Mesendoderm (in vitro differentiated cells): ENCODE measurements at regions not wholly inside any gene's neighbourhood (a gene's known extent, or its start where the extent isn't known, plus 50 kb on each side); places are given as distances from the start of the nearest gene placed in this dataset.
A peak's percentile ranks its signal among the peaks of the same experiment; 100 is the strongest.
"Not testable (repeated sequence)": the region's sequence is repeated elsewhere in the genome, so short reads cannot be mapped to it uniquely, and the experiment has no call there.

Experiments
- DNase-seq: peaks from one replicate; pipeline ENCODE4 v3.0.0; 2013
- H2AK5ac ChIP-seq: 2 replicates; pipeline ENCODE4 v1.6.1; 2013; ENCODE audit warnings: low read length, inconsistent platforms
- H2BK120ac ChIP-seq: 2 replicates; pipeline ENCODE4 v1.6.1; 2013; ENCODE audit warnings: low read depth, mild to moderate bottlenecking, low read length, moderate library complexity, mixed read lengths
- H2BK15ac ChIP-seq: replicated peaks from 2 replicates; pipeline ENCODE4 v1.6.1; 2013; ENCODE audit warnings: low read depth, mild to moderate bottlenecking, moderate library complexity
- H2BK5ac ChIP-seq: 2 replicates; pipeline ENCODE4 v1.6.1; 2013; ENCODE audit warnings: low read length, inconsistent platforms
- H3K18ac ChIP-seq: 2 replicates; pipeline ENCODE4 v1.6.1; 2013; ENCODE audit warnings: mild to moderate bottlenecking, low read length, mixed read lengths
- H3K23ac ChIP-seq: one replicate; pipeline ENCODE4 v1.6.1; 2013; ENCODE audit warnings: low read length
- H3K27ac ChIP-seq: 2 replicates; pipeline ENCODE4 v1.5.1; 2013; ENCODE audit warnings: low read depth, mild to moderate bottlenecking, inconsistent platforms, low read length, moderate library complexity
- H3K27me3 ChIP-seq: 2 replicates; pipeline ENCODE4 v1.6.1; 2013; ENCODE audit warnings: low read length, control low read depth, mild to moderate bottlenecking, inconsistent platforms; ENCODE audit not compliant: insufficient read depth, poor library complexity
- H3K36me3 ChIP-seq: 2 replicates; pipeline ENCODE4 v1.6.1; 2013; ENCODE audit warnings: low read length, inconsistent platforms; ENCODE audit not compliant: control insufficient read depth, insufficient read depth
- H3K4ac ChIP-seq: one replicate; pipeline ENCODE4 v1.6.1; 2013; ENCODE audit warnings: low read depth, mild to moderate bottlenecking, low read length, moderate library complexity
- H3K4me1 ChIP-seq: 2 replicates; pipeline ENCODE4 v1.6.1; 2013; ENCODE audit warnings: low read depth, low read length, inconsistent platforms; ENCODE audit not compliant: control insufficient read depth
- H3K4me2 ChIP-seq: 2 replicates; pipeline ENCODE4 v1.6.1; 2013; ENCODE audit warnings: low read length
- H3K4me3 ChIP-seq: 2 replicates; pipeline ENCODE4 v1.5.1; 2013; ENCODE audit warnings: mild to moderate bottlenecking, low read length
- H3K56ac ChIP-seq: one replicate; pipeline ENCODE4 v1.6.1; 2013; ENCODE audit warnings: low read length
- H3K79me1 ChIP-seq: 2 replicates; pipeline ENCODE4 v1.6.1; 2013; ENCODE audit warnings: low read length, inconsistent platforms
- H3K79me2 ChIP-seq: 2 replicates; pipeline ENCODE4 v1.6.1; 2013; ENCODE audit warnings: mild to moderate bottlenecking, low read length; ENCODE audit not compliant: control insufficient read depth, insufficient read depth
- H3K9ac ChIP-seq: 2 replicates; pipeline ENCODE4 v1.6.1; 2013; ENCODE audit warnings: low read length, inconsistent platforms
- H4K5ac ChIP-seq: one replicate; pipeline ENCODE4 v1.6.1; 2013; ENCODE audit warnings: low read length
- H4K8ac ChIP-seq: one replicate; pipeline ENCODE4 v1.6.1; 2013; ENCODE audit warnings: low read depth, mild to moderate bottlenecking, control low read depth, low read length, moderate library complexity
- WGBS: extraction: QIAGEN DNeasy Blood & Tissue Kit; methylation state at CpG from one replicate; pipeline ENCODE4 v1.1.7; 2013; ENCODE audit warnings: low lambda C conversion rate, missing lambda C conversion rate; ENCODE audit not compliant: insufficient coverage; ENCODE audit errors: extremely low coverage; 5-methylcytosine and 5-hydroxymethylcytosine counted together

DNA sequence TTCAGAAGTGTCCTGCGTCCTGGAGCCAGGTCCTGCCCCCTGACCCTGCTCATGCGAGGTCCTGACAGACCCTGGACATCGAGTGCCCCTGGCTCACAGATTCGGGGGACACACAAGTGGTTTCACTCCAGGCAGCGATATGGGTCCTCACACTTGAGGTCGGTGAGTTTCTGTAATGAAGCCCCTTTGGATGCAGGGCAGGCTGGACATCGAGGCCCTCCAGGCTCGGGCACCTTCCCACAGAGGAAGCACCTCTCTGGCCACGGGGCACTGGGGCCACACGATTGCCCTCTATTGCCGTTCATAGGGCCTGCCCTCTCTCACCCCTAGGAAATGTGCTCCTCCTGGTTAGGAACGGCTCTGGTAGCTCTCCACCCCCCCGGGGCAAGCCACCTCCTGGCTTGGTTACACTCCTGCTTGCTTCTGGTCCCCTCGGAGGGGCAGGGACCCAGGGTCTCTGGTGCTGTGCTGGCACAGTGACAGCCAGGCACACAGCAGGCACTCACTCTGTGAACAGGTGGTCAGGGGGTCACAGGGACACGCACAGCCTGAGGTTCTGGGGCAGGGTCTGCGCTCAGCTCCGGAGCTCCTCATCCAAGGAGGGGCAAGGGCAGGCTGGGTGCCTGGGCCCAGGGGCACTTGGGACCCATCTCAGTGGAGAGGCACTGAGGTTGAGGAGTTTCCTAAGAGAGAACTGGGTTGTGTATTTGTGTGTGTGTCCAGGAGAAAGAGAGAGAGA, 907.7 kb downstream of the BRD1 start:
- H3K36me3 ChIP-seq = no peaks in the 10 kb centered on the region
- no peak overlapping the region for H2BK120ac ChIP-seq
- DNase-seq = no peak
- H3K27ac ChIP-seq = no peak overlapping the region
- no peak overlapping the region for H3K4me2 ChIP-seq
- H2BK5ac ChIP-seq = no peak overlapping the region
- no peak overlapping the region for H3K4me3 ChIP-seq
- H3K4me1 ChIP-seq = no peaks in the 10 kb centered on the region
- H3K56ac ChIP-seq = peak overlapping the region; percentile 7
- no peak overlapping the region for H2BK15ac ChIP-seq
- no peak overlapping the region for H3K4ac ChIP-seq
- H3K79me2 ChIP-seq = no peaks in the 10 kb centered on the region
- no peak overlapping the region for H4K5ac ChIP-seq
- no peak overlapping the region for H3K18ac ChIP-seq
- no peaks in the 10 kb centered on the region for H3K27me3 ChIP-seq
- H3K9ac ChIP-seq = no peak overlapping the region
- H4K8ac ChIP-seq = no peak overlapping the region
- no peak overlapping the region for H3K23ac ChIP-seq
- no peak overlapping the region for H2AK5ac ChIP-seq
- no peaks in the 10 kb centered on the region for H3K79me1 ChIP-seq
- no CpG with 5 or more reads among the region's 17 CpGs for WGBS

DNA sequence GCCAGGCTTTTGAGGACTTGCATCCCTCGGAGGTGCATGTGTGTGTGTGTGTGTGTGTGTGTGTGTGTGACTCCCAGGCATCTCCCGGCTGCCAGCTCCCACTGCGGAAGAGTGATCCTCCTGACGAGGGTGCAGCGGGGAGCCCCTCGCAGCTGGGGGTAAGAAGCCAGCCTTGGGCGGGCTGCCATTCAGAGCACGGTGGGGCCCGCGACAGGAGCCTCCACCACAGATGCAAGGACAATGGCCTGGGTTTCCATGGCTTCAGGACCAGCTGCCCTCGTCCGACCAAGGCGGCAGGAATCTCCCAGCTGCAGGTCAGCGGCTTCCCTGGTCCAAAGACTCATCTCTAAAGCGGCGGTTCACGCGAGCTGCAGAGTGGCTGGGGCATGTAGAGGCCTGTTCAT, 908.5 kb downstream of the BRD1 start:
- Histone ChIP-seq H3K27ac (no peak overlapping the region), H3K23ac (no peak overlapping the region), H3K4me3 (no peak overlapping the region), H3K36me3 (no peaks in the 10 kb centered on the region), H3K56ac (no peak overlapping the region), H2BK5ac (no peak overlapping the region), H3K79me1 (no peaks in the 10 kb centered on the region), H3K4me2 (no peak overlapping the region), H3K79me2 (no peaks in the 10 kb centered on the region), H3K9ac (no peak overlapping the region), H2BK120ac (no peak overlapping the region), H3K27me3 (no peaks in the 10 kb centered on the region), H2BK15ac (no peak overlapping the region), H2AK5ac (no peak overlapping the region), H3K4me1 (no peaks in the 10 kb centered on the region), H4K8ac (no peak overlapping the region), H3K18ac (no peak overlapping the region), H4K5ac (no peak overlapping the region), H3K4ac (no peak overlapping the region)
- WGBS = no CpG with 5 or more reads among the region's 18 CpGs
- DNase-seq = no peak

DNA sequence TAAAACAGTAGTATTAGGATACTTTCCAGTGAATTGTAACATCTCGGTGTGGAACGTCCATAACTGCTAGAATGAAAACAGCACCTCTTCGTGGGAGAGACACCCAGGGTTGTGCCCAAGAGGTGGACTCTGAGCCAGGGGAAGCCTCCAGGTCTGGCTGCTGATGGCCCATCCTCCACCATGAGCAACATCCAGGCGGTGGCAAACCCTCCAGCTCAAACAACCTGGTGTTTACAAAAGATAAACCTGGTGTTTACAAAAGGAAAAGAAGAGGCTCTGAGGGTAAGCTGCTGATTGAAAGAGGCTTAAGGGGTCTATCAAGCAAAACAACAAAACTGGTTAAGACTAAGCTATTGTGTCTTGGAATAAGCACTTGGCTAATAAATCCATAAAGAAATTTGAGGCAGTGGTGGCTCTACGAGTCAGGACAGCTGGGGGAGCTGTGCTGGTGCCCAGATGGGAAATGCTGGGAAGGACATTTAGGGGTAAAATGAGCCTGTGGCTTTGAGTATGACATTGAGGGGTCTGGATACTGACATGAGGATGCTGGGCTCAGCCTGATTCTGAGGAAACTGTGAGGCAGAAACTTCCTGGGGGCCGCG, 909.0 kb downstream of the BRD1 start:
- Histone ChIP-seq H2BK5ac (no peak overlapping the region), H3K79me2 (no peaks in the 10 kb centered on the region), H2AK5ac (no peak overlapping the region), H3K18ac (no peak overlapping the region), H3K36me3 (no peaks in the 10 kb centered on the region), H3K27me3 (no peaks in the 10 kb centered on the region), H3K79me1 (no peaks in the 10 kb centered on the region), H3K9ac (no peak overlapping the region), H2BK120ac (no peak overlapping the region), H3K56ac (no peak overlapping the region), H3K27ac (no peak overlapping the region), H3K4me3 (no peak overlapping the region), H3K4ac (no peak overlapping the region), H4K8ac (no peak overlapping the region), H3K23ac (no peak overlapping the region), H3K4me1 (no peaks in the 10 kb centered on the region), H3K4me2 (no peak overlapping the region), H2BK15ac (no peak overlapping the region), H4K5ac (no peak overlapping the region)
- no CpG with 5 or more reads among the region's 7 CpGs for WGBS
- no peak for DNase-seq

DNA sequence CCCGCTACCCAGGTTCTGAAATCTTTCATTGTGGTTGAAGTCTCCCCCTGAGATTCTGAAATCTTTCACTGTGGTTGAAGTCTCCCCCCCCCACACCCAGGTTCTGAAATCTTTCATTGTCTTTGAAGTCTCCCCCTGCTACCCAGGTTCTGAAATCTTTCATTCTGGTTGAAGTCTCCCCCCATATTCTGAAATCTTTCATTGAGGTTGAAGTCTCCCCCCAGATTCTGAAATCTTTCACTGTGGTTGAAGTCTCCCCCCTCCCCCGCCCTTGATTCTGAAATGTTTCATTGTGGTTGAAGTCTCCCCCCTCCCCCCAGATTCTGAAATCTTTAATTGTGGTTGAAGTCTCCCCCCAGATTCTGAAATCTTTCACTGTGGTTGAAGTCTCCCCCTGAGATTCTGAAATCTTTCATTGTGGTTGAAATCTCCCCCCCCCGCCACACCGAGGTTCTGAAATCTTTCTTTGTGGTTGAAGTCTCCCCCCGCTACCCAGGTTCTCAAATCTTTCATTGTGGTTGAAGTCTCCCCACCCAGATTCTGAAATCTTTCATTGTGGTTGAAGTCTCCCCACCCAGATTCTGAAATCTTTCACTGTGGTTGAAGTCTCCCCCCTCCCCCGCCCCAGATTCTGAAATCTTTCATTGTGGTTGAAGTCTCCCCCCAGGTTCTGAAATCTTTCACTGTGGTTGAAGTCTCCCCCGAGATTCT, 915.2 kb downstream of the BRD1 start:
- H3K4me1 ChIP-seq, H3K4ac ChIP-seq, H3K79me1 ChIP-seq, H3K9ac ChIP-seq, H3K56ac ChIP-seq, H3K27me3 ChIP-seq, H2BK120ac ChIP-seq, H2BK15ac ChIP-seq, H3K27ac ChIP-seq, H3K4me2 ChIP-seq, DNase-seq, H3K4me3 ChIP-seq, H4K8ac ChIP-seq, H3K23ac ChIP-seq, H2AK5ac ChIP-seq, H2BK5ac ChIP-seq, H4K5ac ChIP-seq, H3K36me3 ChIP-seq, H3K79me2 ChIP-seq: not testable (repeated sequence)
- WGBS = no CpG with 5 or more reads among the region's 7 CpGs
- H3K18ac ChIP-seq = peak overlapping the region; percentile 51

DNA sequence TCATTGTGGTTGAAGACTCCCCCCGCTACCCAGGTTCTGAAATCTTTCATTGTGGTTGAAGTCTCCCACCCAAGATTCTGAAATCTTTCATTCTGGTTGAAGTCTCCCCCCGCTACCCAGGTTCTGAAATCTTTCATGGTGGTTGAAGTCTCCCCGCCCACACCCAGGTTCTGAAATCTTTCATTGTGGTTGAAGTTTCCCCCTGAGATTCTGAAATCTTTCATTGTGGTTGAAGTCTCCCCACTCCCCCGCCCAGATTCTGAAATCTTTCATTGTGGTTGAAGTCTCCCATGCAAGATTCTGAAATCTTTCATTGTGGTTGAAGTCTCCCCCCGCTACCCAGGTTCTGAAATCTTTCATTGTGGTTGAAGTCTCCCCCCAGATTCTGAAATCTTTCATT, 916.0 kb downstream of the BRD1 start:
- H2AK5ac ChIP-seq, H3K36me3 ChIP-seq: not testable (repeated sequence)
- no CpG with 5 or more reads among the region's 5 CpGs for WGBS

More for the DNA sequence above, 916.0 kb downstream of the BRD1 start:
- not testable (repeated sequence) for H3K4me2 ChIP-seq, H2BK5ac ChIP-seq, H3K56ac ChIP-seq, H3K4ac ChIP-seq, H4K8ac ChIP-seq, H2BK120ac ChIP-seq, H3K9ac ChIP-seq, H3K27ac ChIP-seq, H3K79me2 ChIP-seq, H3K4me1 ChIP-seq, H4K5ac ChIP-seq, H3K4me3 ChIP-seq, H3K23ac ChIP-seq, DNase-seq, H3K79me1 ChIP-seq, H3K27me3 ChIP-seq, H3K18ac ChIP-seq, H2BK15ac ChIP-seq
